Stimulated activated CD4-positive, alpha-beta T cell treated with anti-CD3 and anti-CD28 coated beads, Interleukin-4, amount 100 ng/mL, for 1 hour (primary cell): ENCODE measurements at regions not wholly inside any gene's neighbourhood (a gene's known extent, or its start where the extent isn't known, plus 50 kb on each side); places are given as distances from the start of the nearest gene placed in this dataset.
"Not testable (repeated sequence)": the region's sequence is repeated elsewhere in the genome, so short reads cannot be mapped to it uniquely, and the experiment has no call there.

Experiments
- DNase-seq: peaks from one replicate; pipeline ENCODE4 v3.0.0-alpha.2; 2020

- DNase-seq, result no peak
These were observed 50.8 kb upstream of the MBOAT1 start for GRCh38 chr6:20263059-20263458.

- DNase-seq, result no peak
These were observed 53.6 kb upstream of the MBOAT1 start for GRCh38 chr6:20265842-20266241.

GRCh38 chr6:20266851-20267608 is 54.8 kb upstream of the MBOAT1 start:
- no peak for DNase-seq

GRCh38 chr6:20269181-20269580 is 56.9 kb upstream of the MBOAT1 start:
- no peak for DNase-seq

- DNase-seq, result no peak
These were observed 59.5 kb upstream of the MBOAT1 start for GRCh38 chr6:20271818-20272217.

GRCh38 chr6:20274137-20274536 is 61.9 kb upstream of the MBOAT1 start:
- no peak for DNase-seq

- not testable (repeated sequence) for DNase-seq
These were observed 63.6 kb upstream of the MBOAT1 start for GRCh38 chr6:20275837-20276236.

GRCh38 chr6:20277724-20278123 is 65.5 kb upstream of the MBOAT1 start:
- not testable (repeated sequence) for DNase-seq

- DNase-seq, result no peak
These were observed 66.8 kb upstream of the MBOAT1 start for GRCh38 chr6:20279051-20279450.

- no peak for DNase-seq
These were observed 67.5 kb upstream of the MBOAT1 start for GRCh38 chr6:20279608-20280287.

GRCh38 chr6:20280288-20280621 is 68.0 kb upstream of the MBOAT1 start:
- no peak for DNase-seq

GRCh38 chr6:20284672-20285071 is 72.4 kb upstream of the MBOAT1 start:
- no peak for DNase-seq

- no peak for DNase-seq
These were observed 74.8 kb upstream of the MBOAT1 start for GRCh38 chr6:20286968-20287565.

GRCh38 chr6:20291764-20292580 is 79.7 kb upstream of the MBOAT1 start:
- DNase-seq, result peak; percentile 71

- no peak for DNase-seq
These were observed 80.6 kb upstream of the MBOAT1 start for GRCh38 chr6:20292905-20293304.

GRCh38 chr6:20301256-20301655 is 89.0 kb upstream of the MBOAT1 start:
- no peak for DNase-seq

- DNase-seq, result no peak
These were observed 89.9 kb upstream of the MBOAT1 start for GRCh38 chr6:20302168-20302567.

GRCh38 chr6:20302702-20303251 is 90.5 kb upstream of the MBOAT1 start:
- no peak for DNase-seq

- DNase-seq, result no peak
These were observed 94.2 kb upstream of the MBOAT1 start for GRCh38 chr6:20306491-20306890.

GRCh38 chr6:20309186-20309585 is 92.5 kb upstream of the E2F3 start:
- DNase-seq, result no peak

GRCh38 chr6:20310185-20310584 is 91.5 kb upstream of the E2F3 start:
- DNase-seq, result no peak

GRCh38 chr6:20312606-20313005 is 89.1 kb upstream of the E2F3 start:
- no peak for DNase-seq

GRCh38 chr6:20313051-20313450 is 88.6 kb upstream of the E2F3 start:
- DNase-seq, result no peak
